ENCODE measurements at regions not wholly inside any gene's neighbourhood (a gene's known extent, or its start where the extent isn't known, plus 50 kb on each side); places are given as distances from the start of the nearest gene placed in this dataset.
"Not testable (repeated sequence)": the region's sequence is repeated elsewhere in the genome, so short reads cannot be mapped to it uniquely, and the experiment has no call there.

DNA sequence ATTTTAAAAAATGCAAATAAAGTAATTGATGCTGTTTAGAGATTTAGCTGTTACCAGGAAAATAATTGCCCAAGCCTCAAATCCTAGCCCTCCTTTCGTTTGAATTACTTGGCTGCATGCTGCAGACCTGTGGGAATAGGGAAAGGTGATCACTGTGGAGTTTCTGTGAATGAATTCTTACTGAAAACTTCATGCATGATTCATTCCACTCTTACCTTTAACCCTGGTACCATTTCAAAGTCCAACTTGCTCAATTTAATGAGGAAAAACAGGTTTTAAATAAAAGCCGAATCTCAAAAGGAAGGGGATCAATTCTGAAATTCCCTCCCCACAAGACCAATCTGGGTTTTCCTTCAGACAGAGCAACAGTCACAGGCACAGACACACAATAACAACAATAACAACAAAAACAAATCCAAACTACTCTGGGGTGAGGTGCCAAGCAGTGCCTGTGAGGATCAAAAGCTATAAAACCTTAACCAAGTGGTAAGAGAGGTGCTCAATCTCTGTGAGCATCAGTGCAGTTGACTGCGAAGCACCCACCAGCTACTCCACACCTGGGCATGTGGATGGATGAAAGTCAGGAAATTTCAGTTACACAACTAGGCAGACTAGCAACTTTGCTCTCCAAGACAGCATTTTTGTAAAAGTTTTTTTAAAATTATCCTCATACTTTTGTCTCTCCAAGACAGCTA is 200.8 kb downstream of the CNTN3 start:
- no peak for DNase-seq

- no peak for DNase-seq
Measured at GRCh38 chr3:74410276-74410941, 204.1 kb downstream of the CNTN3 start.

GRCh38 chr3:74409066-74409465 is 205.4 kb downstream of the CNTN3 start:
- DNase-seq, result no peak

GRCh38 chr3:74403307-74403706 is 211.2 kb downstream of the CNTN3 start:
- DNase-seq, result no peak

DNA sequence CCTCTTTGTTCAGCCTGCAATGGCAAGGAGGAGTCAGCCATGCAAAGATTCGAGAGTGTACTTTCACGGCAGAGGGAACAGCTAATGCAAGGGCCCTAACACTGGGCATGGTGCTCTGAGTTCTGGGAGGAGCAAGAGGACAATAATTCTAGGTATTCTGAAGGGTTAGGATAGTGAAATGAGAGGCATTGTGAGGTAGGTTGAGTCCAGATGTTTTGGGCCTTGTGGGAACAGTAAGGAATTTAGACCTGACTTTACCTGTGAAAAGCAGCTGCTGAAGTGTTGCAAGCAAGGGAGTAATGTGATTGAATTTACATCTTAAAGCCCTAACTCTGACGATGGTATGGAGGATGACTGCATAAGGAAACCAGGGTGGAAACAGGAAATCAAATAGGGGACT is 211.6 kb downstream of the CNTN3 start:
- DNase-seq, result no peak

DNA sequence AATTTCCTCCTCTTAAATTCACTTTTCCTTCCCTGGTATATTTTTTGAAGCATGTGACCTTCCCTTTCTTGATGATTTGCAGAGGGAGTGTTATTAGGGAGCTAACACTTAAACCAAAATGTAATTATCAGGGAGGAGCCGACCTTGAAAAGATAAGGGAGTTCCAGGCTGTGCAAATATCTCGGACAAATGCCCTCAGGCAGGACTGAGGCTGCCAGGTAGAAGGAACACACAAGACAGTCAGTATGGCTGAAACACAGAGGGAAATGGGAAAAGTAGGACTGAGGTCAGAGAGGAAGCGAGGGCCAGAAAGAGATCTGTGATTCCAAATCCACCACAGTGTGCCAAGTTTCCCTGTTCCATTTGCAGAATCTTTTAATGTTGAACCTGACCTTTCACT is 221.0 kb downstream of the CNTN3 start:
- no peak for DNase-seq

DNA sequence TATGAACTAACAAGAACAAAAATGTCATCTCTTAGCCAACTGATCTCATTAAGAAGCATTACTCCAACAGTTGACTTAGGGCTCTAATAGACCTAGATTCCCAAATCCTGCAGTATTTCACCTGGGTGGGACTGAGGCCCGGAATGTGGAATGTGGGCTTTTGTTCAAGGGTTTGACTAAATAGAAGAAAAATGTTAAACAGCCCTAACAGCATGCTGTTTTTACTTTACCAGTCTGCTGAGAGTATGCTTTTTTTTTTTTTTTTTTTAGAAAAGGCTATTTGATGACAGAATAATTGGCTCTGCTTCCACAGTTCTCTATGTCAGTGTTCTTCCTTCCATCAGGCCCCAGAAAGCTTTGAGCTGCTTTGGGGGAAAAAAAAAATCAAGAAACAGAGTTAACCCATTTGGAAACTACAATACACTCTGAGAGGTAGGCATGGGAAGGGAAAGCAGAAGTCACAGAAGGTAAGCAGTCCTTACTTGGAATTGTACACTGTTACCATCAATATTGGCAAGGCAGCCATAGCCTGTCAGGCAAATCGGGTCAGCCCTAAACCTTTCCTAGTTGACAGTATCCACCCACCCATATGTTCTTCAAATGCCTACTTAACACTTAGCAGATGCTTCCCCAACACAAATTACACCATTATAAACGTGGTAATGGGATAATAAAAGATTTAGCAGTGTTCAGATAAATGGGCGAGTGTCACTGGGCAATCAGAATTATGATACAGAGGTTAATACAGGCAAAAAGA is 224.2 kb downstream of the CNTN3 start:
- no peak for DNase-seq

- DNase-seq, result no peak
Measured at GRCh38 chr3:74387111-74387735, 227.2 kb downstream of the CNTN3 start.

- no peak for DNase-seq
Measured at GRCh38 chr3:74384159-74384558, 230.3 kb downstream of the CNTN3 start.

DNA sequence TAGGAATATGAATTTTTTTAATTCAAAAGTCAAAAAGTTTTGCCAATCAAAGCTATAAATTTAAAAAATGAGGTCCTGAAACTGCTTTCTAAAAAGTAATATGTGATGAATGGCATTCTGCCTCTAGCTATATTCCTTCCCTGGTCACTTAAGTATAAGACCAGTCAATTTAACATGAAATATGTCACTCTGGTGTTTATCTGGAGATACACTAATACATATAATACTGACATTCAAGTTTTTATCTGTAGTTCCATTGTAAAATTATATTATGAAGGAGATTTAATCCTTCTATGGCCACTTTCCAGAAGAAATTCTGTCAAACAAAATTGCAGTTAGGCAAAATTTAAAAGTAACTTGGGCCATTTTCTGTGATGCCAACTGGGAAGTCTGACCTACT is 236.8 kb downstream of the CNTN3 start:
- no peak for DNase-seq

DNA sequence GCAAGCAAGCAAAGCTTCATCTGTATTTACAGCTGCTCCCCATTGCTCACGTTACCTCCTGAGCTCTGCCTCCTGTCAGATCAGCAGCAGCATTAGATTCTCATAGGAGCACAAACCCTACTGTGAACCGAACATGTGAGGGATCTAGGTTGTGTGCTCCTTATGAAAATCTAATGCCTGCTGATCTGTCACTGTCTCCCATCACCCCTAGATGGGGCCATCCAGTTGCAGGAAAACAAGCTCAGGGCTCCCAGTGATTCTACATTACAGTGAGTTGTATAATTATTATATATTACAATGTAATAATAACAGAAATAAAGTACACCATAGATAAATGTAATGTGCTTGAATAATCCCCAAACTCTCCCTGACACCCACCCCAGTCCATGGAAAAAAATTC is 238.1 kb downstream of the CNTN3 start:
- not testable (repeated sequence) for DNase-seq

- no peak for DNase-seq
Measured at GRCh38 chr3:74375653-74376052, 238.8 kb downstream of the CNTN3 start.

DNA sequence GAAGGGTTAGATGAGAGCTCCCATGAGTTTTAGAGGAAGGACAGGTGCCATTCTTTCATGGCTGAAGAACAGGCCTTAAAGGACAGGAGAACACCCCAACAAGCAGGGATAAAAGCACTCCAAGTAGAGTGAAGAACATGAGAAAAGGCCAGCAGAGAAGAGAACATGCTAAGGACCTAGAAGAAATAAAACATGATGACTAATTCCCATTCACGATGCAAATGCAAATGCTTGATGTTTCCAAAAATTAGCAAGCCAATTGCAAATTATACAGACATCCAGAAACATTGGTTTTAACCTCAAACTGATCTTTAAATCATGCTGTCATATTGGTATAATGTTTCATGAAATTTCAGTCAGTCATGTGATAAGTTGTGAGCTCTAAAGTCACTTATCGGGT is 241.7 kb downstream of the CNTN3 start:
- DNase-seq, result no peak

GRCh38 chr3:74370342-74370741 is 244.1 kb downstream of the CNTN3 start:
- no peak for DNase-seq

DNA sequence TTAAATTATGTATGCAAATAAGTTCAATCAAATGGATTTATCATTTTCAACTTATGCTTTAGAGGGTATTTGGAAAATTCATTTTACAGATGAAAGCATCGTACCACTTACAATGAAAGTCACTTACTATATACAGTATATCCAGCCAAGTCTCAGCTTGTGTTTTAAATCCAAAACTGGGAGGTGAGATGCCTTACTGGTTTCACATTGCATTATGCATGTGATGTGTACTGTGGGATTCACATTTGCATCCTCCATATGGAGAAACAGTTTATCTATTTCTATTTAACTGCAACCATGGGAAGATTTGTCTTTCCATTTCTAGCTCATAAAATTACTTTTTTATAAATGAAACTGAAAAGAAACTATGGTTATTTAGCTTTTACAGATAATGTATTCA is 248.1 kb downstream of the CNTN3 start:
- DNase-seq, result no peak

DNA sequence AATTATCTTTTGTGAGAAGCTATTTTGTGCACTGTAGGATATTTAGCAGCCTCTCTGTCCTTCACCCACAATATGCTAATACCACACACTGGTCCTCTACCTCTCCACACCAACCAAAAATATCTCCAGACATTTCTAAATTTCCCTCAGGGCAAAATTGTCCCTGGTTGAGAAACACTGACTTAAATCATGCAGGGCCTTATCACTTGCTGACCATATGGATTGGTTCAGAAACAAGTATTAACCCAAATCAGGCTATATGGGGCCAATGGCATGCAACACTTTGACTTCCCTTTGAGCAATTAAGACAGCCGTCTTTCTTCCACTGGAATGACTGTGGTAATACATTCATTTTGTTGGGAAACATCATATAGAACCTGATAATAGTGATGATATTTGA is 251.1 kb downstream of the CNTN3 start:
- no peak for DNase-seq

GRCh38 chr3:74360406-74360805 is 254.1 kb downstream of the CNTN3 start:
- DNase-seq, result no peak

DNA sequence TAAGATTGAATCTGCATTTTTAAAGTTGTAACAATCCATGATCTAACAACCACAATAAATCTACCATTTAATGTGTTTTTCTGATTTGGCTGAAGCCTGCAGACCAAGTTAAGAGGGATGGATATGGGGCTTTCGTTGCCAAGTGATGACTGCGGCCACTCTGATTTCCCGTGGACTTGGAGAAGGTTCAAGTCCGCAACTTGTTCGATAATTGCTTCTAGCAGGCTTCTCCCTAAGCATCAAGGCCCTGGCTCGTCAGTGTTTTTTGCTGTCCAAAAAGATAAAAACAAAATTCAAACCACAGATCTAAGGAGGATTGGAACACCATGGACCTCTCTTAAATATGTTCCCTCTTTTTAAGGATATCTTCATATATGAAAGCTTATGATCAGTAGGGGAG is 256.6 kb downstream of the CNTN3 start:
- DNase-seq, result no peak

DNA sequence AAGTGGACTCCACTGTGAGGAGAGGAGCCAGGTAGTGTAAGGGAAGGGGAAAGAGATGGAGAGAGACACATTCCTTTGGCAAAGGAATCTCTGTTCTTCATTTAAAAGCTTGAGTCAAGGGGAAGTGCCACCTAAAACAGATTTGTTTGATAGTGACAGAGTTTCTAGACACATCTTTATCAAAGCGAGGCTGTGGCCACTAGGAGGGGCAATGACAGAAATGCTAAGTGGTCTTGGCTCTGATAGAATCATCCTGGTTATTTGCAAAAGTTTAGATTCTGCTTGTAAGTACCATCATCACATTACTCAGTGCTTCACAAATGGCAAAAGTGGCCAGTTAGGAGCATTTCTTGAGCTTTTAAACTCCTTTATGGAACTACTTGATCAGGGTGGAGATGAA is 261.4 kb downstream of the CNTN3 start:
- peak in 1 of 2 experiments; percentile 21 for DNase-seq

DNA sequence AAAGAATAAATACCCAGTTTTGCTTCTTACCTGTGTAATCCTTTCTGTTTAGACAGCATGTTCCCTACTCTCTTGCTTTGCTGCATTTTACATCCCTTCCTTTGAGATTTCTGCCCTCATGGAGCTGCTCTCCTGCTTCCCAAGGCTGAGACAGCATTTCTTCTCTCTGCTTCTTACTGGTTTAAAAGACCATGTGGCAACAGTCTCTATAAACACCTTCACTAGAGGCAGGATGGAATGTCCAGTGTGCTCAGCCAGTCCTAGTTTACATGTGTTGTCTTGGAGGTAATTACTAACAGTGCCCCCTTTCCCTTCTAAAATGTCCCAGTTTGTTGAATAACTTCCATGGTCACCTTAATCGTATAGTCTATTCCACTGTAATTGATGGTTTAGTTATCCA is 262.3 kb downstream of the CNTN3 start:
- DNase-seq, result no peak

DNA sequence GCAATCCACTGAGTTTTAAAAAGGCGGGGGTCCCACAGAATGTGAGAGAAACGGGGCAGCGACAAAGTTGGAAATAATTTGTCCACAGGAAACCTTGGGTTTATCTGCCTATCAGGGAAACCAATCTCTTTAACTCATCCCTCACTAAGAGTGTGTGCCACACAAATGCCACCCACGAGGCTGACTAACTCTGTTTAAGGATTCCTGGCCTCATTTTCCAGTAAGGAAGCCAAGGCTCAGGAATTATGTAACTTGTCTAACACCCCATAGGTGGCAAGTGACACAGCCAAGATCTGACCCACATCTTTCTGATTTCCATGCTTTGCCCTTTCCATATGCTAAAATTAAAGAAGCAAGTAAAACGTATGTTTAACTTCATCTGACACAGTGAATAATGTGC is 263.2 kb downstream of the CNTN3 start:
- no peak for DNase-seq

GRCh38 chr3:74349015-74349414 is 265.4 kb downstream of the CNTN3 start:
- no peak for DNase-seq

GRCh38 chr3:74347563-74348268 is 266.7 kb downstream of the CNTN3 start:
- no peak for DNase-seq

All from Kasumi-1 (cell line).